ENCODE measurements at regions not wholly inside any gene's neighbourhood (a gene's known extent, or its start where the extent isn't known, plus 50 kb on each side); places are given as distances from the start of the nearest gene placed in this dataset.

GRCh38 chr16:52785653-52786052, 238.7 kb upstream of the TOX3 start:
- Histone ChIP-seq H3K9me2 (replicated peaks; ENCODE audit: insufficient read depth, low read length) (no peaks in the 10 kb centered on the region), H3K9ac (ENCODE audit: low read length) (no peak overlapping the region), H3F3A (ENCODE audit: insufficient read depth) (no peaks in the 10 kb centered on the region), H3K79me2 (ENCODE audit: insufficient read depth, low read length) (no peaks in the 10 kb centered on the region), H3K9me3 (ENCODE audit: insufficient read depth, low read length) (no peaks in the 10 kb centered on the region), H3K4me2 (ENCODE audit: low read depth, low read length, poor library complexity, severe bottlenecking) (no peak overlapping the region), H3K4me3 (ENCODE audit: insufficient read depth, low read length, poor library complexity, severe bottlenecking) (no peak overlapping the region), H2AFZ (ENCODE audit: low read depth, low read length, severe bottlenecking) (no peak overlapping the region), H3K36me3 (ENCODE audit: low read length) (no peaks in the 10 kb centered on the region), H4K20me1 (ENCODE audit: low read depth, low read length) (no peaks in the 10 kb centered on the region), H3K27ac (ENCODE audit: low read depth, low read length) (no peak overlapping the region), H3K27me3 (ENCODE audit: low read length) (no peaks in the 10 kb centered on the region)
- TF ChIP-seq, protein P1, sequence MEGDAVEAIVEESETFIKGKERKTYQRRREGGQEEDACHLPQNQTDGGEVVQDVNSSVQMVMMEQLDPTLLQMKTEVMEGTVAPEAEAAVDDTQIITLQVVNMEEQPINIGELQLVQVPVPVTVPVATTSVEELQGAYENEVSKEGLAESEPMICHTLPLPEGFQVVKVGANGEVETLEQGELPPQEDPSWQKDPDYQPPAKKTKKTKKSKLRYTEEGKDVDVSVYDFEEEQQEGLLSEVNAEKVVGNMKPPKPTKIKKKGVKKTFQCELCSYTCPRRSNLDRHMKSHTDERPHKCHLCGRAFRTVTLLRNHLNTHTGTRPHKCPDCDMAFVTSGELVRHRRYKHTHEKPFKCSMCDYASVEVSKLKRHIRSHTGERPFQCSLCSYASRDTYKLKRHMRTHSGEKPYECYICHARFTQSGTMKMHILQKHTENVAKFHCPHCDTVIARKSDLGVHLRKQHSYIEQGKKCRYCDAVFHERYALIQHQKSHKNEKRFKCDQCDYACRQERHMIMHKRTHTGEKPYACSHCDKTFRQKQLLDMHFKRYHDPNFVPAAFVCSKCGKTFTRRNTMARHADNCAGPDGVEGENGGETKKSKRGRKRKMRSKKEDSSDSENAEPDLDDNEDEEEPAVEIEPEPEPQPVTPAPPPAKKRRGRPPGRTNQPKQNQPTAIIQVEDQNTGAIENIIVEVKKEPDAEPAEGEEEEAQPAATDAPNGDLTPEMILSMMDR (IDR thresholded peaks at IDR 0.05; ENCODE audit: insufficient read depth, low read length, poor library complexity, severe bottlenecking): no peak
- no peak for TF ChIP-seq EZH2phosphoT487 (conservative IDR thresholded peaks at IDR 0.05; ENCODE audit: low read length)

GRCh38 chr16:52783616-52784015, 236.7 kb upstream of the TOX3 start:
- no peak for TF ChIP-seq EZH2phosphoT487 (conservative IDR thresholded peaks at IDR 0.05; ENCODE audit: low read length)
- TF ChIP-seq, protein P1 (IDR thresholded peaks at IDR 0.05; ENCODE audit: insufficient read depth, low read length, poor library complexity, severe bottlenecking): no peak
- Histone ChIP-seq H3K27me3 (ENCODE audit: low read length) (no peaks in the 10 kb centered on the region), H2AFZ (ENCODE audit: low read depth, low read length, severe bottlenecking) (no peak overlapping the region)

DNA sequence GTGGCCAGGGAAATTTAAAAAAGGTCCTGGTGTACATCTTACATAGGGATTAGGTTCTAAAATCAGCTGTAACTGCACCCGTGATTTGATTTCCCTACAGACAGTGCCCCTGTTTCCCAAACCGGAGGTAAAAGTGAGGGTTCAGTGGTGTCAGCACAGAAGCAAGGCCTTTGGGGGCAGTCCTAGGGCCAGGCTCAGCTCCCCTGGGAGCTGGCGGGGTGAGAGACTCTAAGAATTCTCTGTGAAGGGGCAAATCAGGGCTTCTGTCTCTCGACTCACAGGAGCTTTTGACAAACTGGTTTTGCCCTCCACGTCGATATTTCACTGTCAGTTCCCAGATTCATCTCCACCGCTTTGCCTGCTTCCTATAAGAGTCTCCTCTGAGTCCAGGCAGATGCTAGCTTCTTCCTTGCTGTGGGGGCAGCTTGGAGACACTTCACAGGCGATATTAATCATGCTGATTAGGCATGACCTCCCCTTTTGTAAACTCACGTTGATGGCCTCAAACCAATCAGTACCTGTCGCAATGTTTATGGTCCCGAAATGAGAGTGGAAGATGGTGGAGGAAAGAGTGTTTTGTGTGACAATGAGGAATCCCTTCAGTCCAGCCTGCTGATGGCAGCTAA, 234.2 kb upstream of the TOX3 start:
- Histone ChIP-seq H3K4me2 (ENCODE audit: low read depth, low read length, poor library complexity, severe bottlenecking) (no peak overlapping the region), H3K27ac (ENCODE audit: low read depth, low read length) (no peak overlapping the region), H3K36me3 (ENCODE audit: low read length) (no peaks in the 10 kb centered on the region), H3K4me3 (ENCODE audit: insufficient read depth, low read length, poor library complexity, severe bottlenecking) (no peak overlapping the region), H4K20me1 (ENCODE audit: low read depth, low read length) (no peaks in the 10 kb centered on the region), H2AFZ (ENCODE audit: low read depth, low read length, severe bottlenecking) (no peak overlapping the region), H3K9me2 (replicated peaks; ENCODE audit: insufficient read depth, low read length) (no peaks in the 10 kb centered on the region), H3F3A (ENCODE audit: insufficient read depth) (no peaks in the 10 kb centered on the region), H3K79me2 (ENCODE audit: insufficient read depth, low read length) (no peaks in the 10 kb centered on the region), H3K9me3 (ENCODE audit: insufficient read depth, low read length) (no peaks in the 10 kb centered on the region), H3K27me3 (ENCODE audit: low read length) (no peaks in the 10 kb centered on the region), H3K9ac (ENCODE audit: low read length) (no peak overlapping the region)
- TF ChIP-seq, protein P1 (IDR thresholded peaks at IDR 0.05; ENCODE audit: insufficient read depth, low read length, poor library complexity, severe bottlenecking): no peak
- no peak for TF ChIP-seq EZH2phosphoT487 (conservative IDR thresholded peaks at IDR 0.05; ENCODE audit: low read length)

More at GRCh38 chr16:52783616-52784015, 236.7 kb upstream of the TOX3 start:
- H3K79me2 ChIP-seq (ENCODE audit: insufficient read depth, low read length): no peaks in the 10 kb centered on the region
- H3K9me2 ChIP-seq (replicated peaks; ENCODE audit: insufficient read depth, low read length): no peaks in the 10 kb centered on the region
- H3K9me3 ChIP-seq (ENCODE audit: insufficient read depth, low read length): no peaks in the 10 kb centered on the region
- H3K9ac ChIP-seq (ENCODE audit: low read length): no peak overlapping the region
- H3K36me3 ChIP-seq (ENCODE audit: low read length): no peaks in the 10 kb centered on the region
- no peaks in the 10 kb centered on the region for H3F3A ChIP-seq (ENCODE audit: insufficient read depth)
- H3K4me2 ChIP-seq (ENCODE audit: low read depth, low read length, poor library complexity, severe bottlenecking): no peak overlapping the region
- H3K27ac ChIP-seq (ENCODE audit: low read depth, low read length): no peak overlapping the region
- H4K20me1 ChIP-seq (ENCODE audit: low read depth, low read length): no peaks in the 10 kb centered on the region
- no peak overlapping the region for H3K4me3 ChIP-seq (ENCODE audit: insufficient read depth, low read length, poor library complexity, severe bottlenecking)

All from SU-DHL-6 (cell line).